Fibroblast of villous mesenchyme (primary cell): ENCODE measurements at regions not wholly inside any gene's neighbourhood (a gene's known extent, or its start where the extent isn't known, plus 50 kb on each side); places are given as distances from the start of the nearest gene placed in this dataset.

ENCODE experiments used
- DNase-seq: peaks from one replicate; pipeline ENCODE4 v3.0.0-alpha.2; 2010; ENCODE audit warnings: low read depth
- H3K4me3 ChIP-seq: 2 replicates; pipeline ENCODE4 v1.5.1; 2011; ENCODE audit warnings: low read depth, mild to moderate bottlenecking, low read length
- CTCF ChIP-seq: IDR thresholded peaks from 2 replicates; pipeline ENCODE4 v1.5.1; 2012; ENCODE audit warnings: low read depth, mild to moderate bottlenecking, low read length; ENCODE audit not compliant: insufficient read depth

GRCh38 chr11:28636566-28636965 is 528.4 kb downstream of the METTL15 start:
- no peak for TF ChIP-seq CTCF
- DNase-seq, result no peak
- H3K4me3 ChIP-seq, result no peak overlapping the region

- no peak for TF ChIP-seq CTCF
- no peak for DNase-seq
- no peak overlapping the region for H3K4me3 ChIP-seq
These were observed 527.8 kb downstream of the METTL15 start for GRCh38 chr11:28636033-28636432.

- TF ChIP-seq CTCF, result no peak
- no peak for DNase-seq
- H3K4me3 ChIP-seq, result no peak overlapping the region
These were observed 524.1 kb downstream of the METTL15 start for GRCh38 chr11:28632338-28632737.

GRCh38 chr11:28631148-28631547 is 523.0 kb downstream of the METTL15 start:
- no peak for DNase-seq
- no peak for TF ChIP-seq CTCF
- H3K4me3 ChIP-seq, result no peak overlapping the region

- no peak for DNase-seq
- no peak overlapping the region for H3K4me3 ChIP-seq
- no peak for TF ChIP-seq CTCF
These were observed 521.0 kb downstream of the METTL15 start for GRCh38 chr11:28629235-28629634.

- no peak for TF ChIP-seq CTCF
- no peak overlapping the region for H3K4me3 ChIP-seq
These were observed 520.2 kb downstream of the METTL15 start for GRCh38 chr11:28628412-28628811.

GRCh38 chr11:28627690-28628255 is 519.6 kb downstream of the METTL15 start:
- H3K4me3 ChIP-seq, result no peak overlapping the region
- no peak for TF ChIP-seq CTCF
- DNase-seq, result no peak

More at GRCh38 chr11:28628412-28628811, 520.2 kb downstream of the METTL15 start:
- no peak for DNase-seq
